ENCODE measurements at regions not wholly inside any gene's neighbourhood (a gene's known extent, or its start where the extent isn't known, plus 50 kb on each side); places are given as distances from the start of the nearest gene placed in this dataset.
A peak's percentile ranks its signal among the peaks of the same experiment; 100 is the strongest.

DNA sequence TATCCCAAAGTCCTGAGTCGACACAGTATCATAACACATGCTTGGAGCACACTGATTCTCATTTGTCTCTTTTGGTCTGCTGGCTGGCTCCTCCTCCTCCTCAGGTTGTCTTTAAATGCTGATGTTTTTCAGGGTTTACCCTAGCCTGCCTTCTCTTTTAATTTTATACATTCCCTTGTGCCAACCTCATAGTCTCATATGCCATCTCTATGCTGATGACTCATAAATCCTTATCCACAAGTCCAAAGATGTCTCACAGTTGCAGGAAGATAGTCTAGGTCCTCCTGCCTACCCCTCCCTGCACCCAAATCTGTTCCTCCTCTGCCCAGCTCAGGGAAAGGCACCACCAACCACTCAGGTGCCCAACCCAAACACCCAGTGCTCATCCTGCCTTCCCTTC, 108.3 kb downstream of the SIPA1L2 start:
- H3K36me3 ChIP-seq: no peaks in the 10 kb centered on the region
- DNase-seq: no peak
- TF ChIP-seq, protein P1, sequence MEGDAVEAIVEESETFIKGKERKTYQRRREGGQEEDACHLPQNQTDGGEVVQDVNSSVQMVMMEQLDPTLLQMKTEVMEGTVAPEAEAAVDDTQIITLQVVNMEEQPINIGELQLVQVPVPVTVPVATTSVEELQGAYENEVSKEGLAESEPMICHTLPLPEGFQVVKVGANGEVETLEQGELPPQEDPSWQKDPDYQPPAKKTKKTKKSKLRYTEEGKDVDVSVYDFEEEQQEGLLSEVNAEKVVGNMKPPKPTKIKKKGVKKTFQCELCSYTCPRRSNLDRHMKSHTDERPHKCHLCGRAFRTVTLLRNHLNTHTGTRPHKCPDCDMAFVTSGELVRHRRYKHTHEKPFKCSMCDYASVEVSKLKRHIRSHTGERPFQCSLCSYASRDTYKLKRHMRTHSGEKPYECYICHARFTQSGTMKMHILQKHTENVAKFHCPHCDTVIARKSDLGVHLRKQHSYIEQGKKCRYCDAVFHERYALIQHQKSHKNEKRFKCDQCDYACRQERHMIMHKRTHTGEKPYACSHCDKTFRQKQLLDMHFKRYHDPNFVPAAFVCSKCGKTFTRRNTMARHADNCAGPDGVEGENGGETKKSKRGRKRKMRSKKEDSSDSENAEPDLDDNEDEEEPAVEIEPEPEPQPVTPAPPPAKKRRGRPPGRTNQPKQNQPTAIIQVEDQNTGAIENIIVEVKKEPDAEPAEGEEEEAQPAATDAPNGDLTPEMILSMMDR (IDR thresholded peaks at IDR 0.05; ENCODE audit: low read depth, low read length): no peak
- no peak overlapping the region for H3K4me3 ChIP-seq (ENCODE audit: low read depth, low read length)
- H3K27me3 ChIP-seq: no peaks in the 10 kb centered on the region
- H3K4me1 ChIP-seq: no peaks in the 10 kb centered on the region; the same call in 1 of the 2 replicates
- no peaks in the 10 kb centered on the region for H3K9me3 ChIP-seq

DNA sequence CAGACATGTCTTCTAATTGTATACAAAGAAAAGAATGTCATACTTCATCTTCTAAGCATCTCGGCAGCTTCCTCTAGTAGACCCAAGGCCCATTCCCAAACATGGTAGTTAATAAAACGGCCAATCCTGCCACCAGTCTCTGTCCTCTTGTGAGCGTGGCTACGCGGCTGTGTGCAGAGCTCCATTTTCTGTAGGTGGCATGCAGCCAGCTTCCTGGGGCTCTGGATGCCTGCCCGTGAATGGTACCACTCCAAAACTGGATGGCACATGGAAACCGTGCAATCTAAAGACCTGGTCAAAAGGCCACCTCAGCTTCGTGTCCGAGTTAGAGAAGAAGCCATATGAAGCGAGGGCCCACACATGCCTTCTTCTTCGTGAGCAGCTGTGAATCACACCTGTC, 110.7 kb downstream of the SIPA1L2 start:
- Histone ChIP-seq H3K9me3 (no peaks in the 10 kb centered on the region), H3K4me1 (peaks cover 5% of the 10 kb centered on the region), H3K4me3 (ENCODE audit: low read depth, low read length) (no peak overlapping the region), H3K27me3 (no peaks in the 10 kb centered on the region), H3K36me3 (no peaks in the 10 kb centered on the region)
- TF ChIP-seq, protein P1 (IDR thresholded peaks at IDR 0.05; ENCODE audit: low read depth, low read length): no peak
- peak; percentile 54 for DNase-seq

DNA sequence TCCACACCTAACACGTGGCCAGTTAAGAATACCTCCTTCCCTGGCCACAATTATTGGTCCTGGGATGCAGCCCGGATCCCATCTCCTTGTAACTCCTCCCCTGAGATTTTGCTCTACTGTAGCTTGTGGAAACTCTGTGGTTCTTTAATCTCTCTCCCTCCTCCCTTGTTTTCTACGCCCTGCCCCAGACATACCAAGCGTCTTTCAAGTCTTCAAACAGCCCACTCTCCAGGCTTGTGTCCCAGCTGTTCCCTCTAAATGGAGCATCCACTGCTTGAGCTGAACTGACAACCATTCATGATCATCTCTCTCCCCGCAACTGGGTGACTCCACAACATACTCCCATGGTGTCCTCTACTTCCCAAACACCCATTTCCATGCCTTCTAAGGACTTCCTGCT, 111.6 kb downstream of the SIPA1L2 start:
- Histone ChIP-seq H3K9me3 (no peaks in the 10 kb centered on the region), H3K36me3 (no peaks in the 10 kb centered on the region), H3K4me3 (ENCODE audit: low read depth, low read length) (no peak overlapping the region), H3K27me3 (no peaks in the 10 kb centered on the region), H3K4me1 (peaks cover 5% of the 10 kb centered on the region)
- TF ChIP-seq, protein P1 (IDR thresholded peaks at IDR 0.05; ENCODE audit: low read depth, low read length): no peak
- no peak for DNase-seq

DNA sequence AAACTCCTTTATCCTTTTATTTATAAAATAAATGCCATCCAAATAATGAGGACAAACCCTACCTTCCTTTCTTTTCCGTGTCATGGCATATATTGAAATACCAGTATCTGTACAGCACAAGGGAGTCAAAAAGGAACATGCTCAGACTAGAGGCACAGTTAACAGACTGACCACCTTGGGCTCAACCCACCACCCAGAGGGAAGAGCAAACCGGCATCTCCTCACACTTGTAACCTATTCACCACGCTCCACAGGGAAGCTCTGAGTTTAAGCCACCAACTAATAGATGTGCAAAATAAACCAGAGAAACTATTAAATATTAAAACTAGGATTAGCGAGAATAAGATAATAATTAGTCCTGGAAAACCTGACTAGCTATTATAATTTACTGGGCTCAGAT, 112.7 kb downstream of the SIPA1L2 start:
- no peaks in the 10 kb centered on the region for H3K9me3 ChIP-seq
- TF ChIP-seq, protein P1 (IDR thresholded peaks at IDR 0.05; ENCODE audit: low read depth, low read length): no peak
- H3K27me3 ChIP-seq: no peaks in the 10 kb centered on the region
- H3K36me3 ChIP-seq: no peaks in the 10 kb centered on the region
- H3K4me1 ChIP-seq: peaks cover 5% of the 10 kb centered on the region
- DNase-seq: no peak
- H3K4me3 ChIP-seq (ENCODE audit: low read depth, low read length): no peak overlapping the region

DNA sequence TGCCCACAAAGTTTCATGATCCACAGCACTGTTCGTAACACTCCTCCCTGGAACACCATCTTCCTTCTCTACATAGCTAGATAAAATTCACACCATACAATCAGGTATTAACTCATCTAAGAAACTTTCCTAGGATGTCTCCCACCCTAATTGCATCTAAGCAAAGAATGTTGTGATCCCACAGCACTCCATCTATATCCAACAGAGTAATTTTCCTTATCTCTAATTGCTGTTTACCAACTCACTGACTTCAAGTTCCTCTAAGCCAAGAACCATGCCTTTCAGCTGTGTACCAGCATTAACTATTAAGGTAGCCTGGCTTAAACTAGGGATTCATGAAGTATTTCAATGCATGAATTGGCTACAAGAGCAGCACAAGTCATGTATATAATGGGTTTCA, 114.2 kb downstream of the SIPA1L2 start:
- TF ChIP-seq, protein P1 (IDR thresholded peaks at IDR 0.05; ENCODE audit: low read depth, low read length): no peak
- no peaks in the 10 kb centered on the region for H3K9me3 ChIP-seq
- no peaks in the 10 kb centered on the region for H3K36me3 ChIP-seq
- H3K4me1 ChIP-seq: peaks cover 5% of the 10 kb centered on the region
- no peak for DNase-seq
- H3K4me3 ChIP-seq (ENCODE audit: low read depth, low read length): no peak overlapping the region
- no peaks in the 10 kb centered on the region for H3K27me3 ChIP-seq

DNA sequence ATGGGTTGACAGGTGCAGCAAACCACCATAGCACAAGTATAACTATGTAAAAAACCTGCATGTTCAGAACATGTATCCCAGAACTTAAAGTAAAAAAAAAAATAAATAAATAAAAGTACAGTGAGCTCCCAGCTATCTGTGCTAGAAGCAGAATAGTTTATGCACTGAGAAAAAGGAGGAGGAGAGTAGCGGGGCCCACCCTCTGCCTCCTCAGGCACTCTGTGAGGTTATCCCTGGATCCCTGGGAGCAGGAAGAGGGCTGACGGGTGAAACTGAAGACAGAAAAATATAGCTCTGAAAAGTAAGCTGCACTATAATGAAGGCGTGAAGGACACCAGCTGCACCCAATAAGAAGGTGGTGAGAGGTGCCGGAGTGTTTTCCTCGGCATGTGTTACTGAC, 117.2 kb downstream of the SIPA1L2 start:
- no peak for DNase-seq
- TF ChIP-seq, protein P1 (IDR thresholded peaks at IDR 0.05; ENCODE audit: low read depth, low read length): no peak
- Histone ChIP-seq H3K9me3 (no peaks in the 10 kb centered on the region), H3K4me1 (peaks cover 5% of the 10 kb centered on the region), H3K27me3 (no peaks in the 10 kb centered on the region), H3K36me3 (no peaks in the 10 kb centered on the region), H3K4me3 (ENCODE audit: low read depth, low read length) (no peak overlapping the region)
